ENCODE measurements at regions not wholly inside any gene's neighbourhood (a gene's known extent, or its start where the extent isn't known, plus 50 kb on each side); places are given as distances from the start of the nearest gene placed in this dataset.

DNA sequence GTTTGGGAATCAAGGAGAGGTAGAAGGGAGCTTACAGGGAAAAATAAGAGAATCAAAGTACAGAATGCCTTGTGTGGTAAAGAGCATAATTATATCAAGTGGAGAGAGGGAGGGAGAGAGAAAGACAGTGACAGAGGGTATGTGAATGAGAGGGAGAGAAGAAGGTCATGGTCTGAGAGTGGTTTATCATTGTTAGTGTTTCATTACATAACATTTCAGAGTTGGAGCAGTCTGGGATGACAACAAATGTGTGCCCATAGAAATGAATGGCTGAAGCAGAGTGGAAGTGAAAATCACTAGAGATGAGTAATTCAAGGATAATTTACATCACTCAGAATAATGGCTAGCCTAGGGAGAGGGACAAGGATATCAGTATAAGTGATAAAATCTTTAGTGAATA, 799.2 kb downstream of the TLE1 start:
- TF ChIP-seq CTCF (IDR thresholded peaks at IDR 0.05; ENCODE audit: insufficient read depth, low read length, missing control alignments), result no peak
- no peak for DNase-seq (ENCODE audit: low read depth, low spot score)
- no peak overlapping the region for H3K4me3 ChIP-seq (ENCODE audit: low read depth, low read length)
- CTCF ChIA-PET, result no interaction called here
- POLR2A ChIA-PET, result no interaction called here

GRCh38 chr9:80885894-80886293, 803.5 kb downstream of the TLE1 start:
- TF ChIP-seq CTCF (IDR thresholded peaks at IDR 0.05; ENCODE audit: insufficient read depth, low read length, missing control alignments), result no peak
- no peak overlapping the region for H3K4me3 ChIP-seq (ENCODE audit: low read depth, low read length)
- CTCF ChIA-PET, result no interaction called here
- POLR2A ChIA-PET, result no interaction called here
- DNase-seq (ENCODE audit: low read depth, low spot score), result no peak

GRCh38 chr9:80883826-80884579, 805.3 kb downstream of the TLE1 start:
- ChIA-PET CTCF (no interaction called here), POLR2A (no interaction called here)
- no peak for TF ChIP-seq CTCF (IDR thresholded peaks at IDR 0.05; ENCODE audit: insufficient read depth, low read length, missing control alignments)
- no peak for DNase-seq (ENCODE audit: low read depth, low spot score)
- H3K4me3 ChIP-seq (ENCODE audit: low read depth, low read length), result no peak overlapping the region

GRCh38 chr9:80883426-80883825, 805.9 kb downstream of the TLE1 start:
- CTCF ChIA-PET, result no interaction called here
- TF ChIP-seq CTCF (IDR thresholded peaks at IDR 0.05; ENCODE audit: insufficient read depth, low read length, missing control alignments), result no peak
- DNase-seq (ENCODE audit: low read depth, low spot score), result no peak
- no peak overlapping the region for H3K4me3 ChIP-seq (ENCODE audit: low read depth, low read length)
- POLR2A ChIA-PET, result no interaction called here

DNA sequence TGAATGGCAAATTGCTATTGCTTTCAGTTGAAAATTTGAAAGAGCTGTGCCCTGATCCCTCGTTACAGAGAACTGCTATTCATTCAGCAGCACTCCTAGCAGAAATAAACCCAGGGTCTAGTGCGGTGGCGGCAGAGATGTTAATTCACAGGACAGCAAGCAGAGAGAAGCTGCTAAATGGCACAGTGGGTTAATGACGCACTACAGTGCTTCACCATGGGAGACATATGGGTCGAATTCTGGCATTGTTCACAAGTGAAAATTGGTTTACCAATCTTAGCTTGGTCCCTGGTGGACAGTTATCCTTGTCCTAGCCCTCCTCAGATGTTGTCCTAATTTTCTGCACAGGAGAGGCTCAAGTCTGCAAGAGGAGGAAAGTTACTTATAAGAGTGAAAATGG, 807.4 kb downstream of the TLE1 start:
- DNase-seq (ENCODE audit: low read depth, low spot score), result no peak
- TF ChIP-seq CTCF (IDR thresholded peaks at IDR 0.05; ENCODE audit: insufficient read depth, low read length, missing control alignments), result no peak
- H3K4me3 ChIP-seq (ENCODE audit: low read depth, low read length), result no peak overlapping the region
- ChIA-PET CTCF (no interaction called here), POLR2A (no interaction called here)

- no peak for TF ChIP-seq CTCF (IDR thresholded peaks at IDR 0.05; ENCODE audit: insufficient read depth, low read length, missing control alignments)
Observed at GRCh38 chr9:80881320-80881719, 808.0 kb downstream of the TLE1 start.

More at GRCh38 chr9:80881320-80881719, 808.0 kb downstream of the TLE1 start:
- DNase-seq (ENCODE audit: low read depth, low spot score), result no peak
- POLR2A ChIA-PET, result no interaction called here
- CTCF ChIA-PET, result no interaction called here
- no peak overlapping the region for H3K4me3 ChIP-seq (ENCODE audit: low read depth, low read length)
